Thoracic aorta (tissue), 2 donors: ENCODE measurements at regions not wholly inside any gene's neighbourhood (a gene's known extent, or its start where the extent isn't known, plus 50 kb on each side); places are given as distances from the start of the nearest gene placed in this dataset.

Experiments
- ATAC-seq: fragments of 150-250 bp; one replicate; pipeline ENCODE4 v1.8.0; 2017; ENCODE audit warnings: low read depth; ENCODE audit not compliant: insufficient number of reproducible peaks, low FRiP score
- DNase-seq: peaks from one replicate; pipeline ENCODE4 v3.0.0-alpha.2; 2020; ENCODE audit warnings: low spot score
- H3K27ac ChIP-seq, 2 donors: fragments of 200-600 bp; sonication (generic); 1 replicate in 1 of 2; 2 replicates in 1 of 2; pipeline ENCODE4 v1.5.1; 2016; ENCODE audit warnings: mild to moderate bottlenecking in 2 of 2, moderate library complexity in 2 of 2
- H3K27me3 ChIP-seq: fragments of 200-600 bp; sonication (generic); replicated peaks from 2 replicates; pipeline ENCODE4 v1.6.0; 2016; ENCODE audit warnings: mild to moderate bottlenecking; ENCODE audit not compliant: insufficient read depth
- H3K36me3 ChIP-seq: fragments of 200-600 bp; sonication (generic); one replicate; pipeline ENCODE4 v1.5.1; 2016
- H3K4me1 ChIP-seq, 2 donors: fragments of 200-600 bp; sonication (generic); 1 replicate in 1 of 2; 2 replicates in 1 of 2; pipeline versions ENCODE4 v1.5.1 to v1.6.0; 2016; ENCODE audit warnings: low read depth in 2 of 2, mild to moderate bottlenecking in 1 of 2; ENCODE audit not compliant: control insufficient read depth in 1 of 2
- H3K4me3 ChIP-seq: fragments of 200-600 bp; sonication (generic); 2 replicates; pipeline ENCODE4 v1.5.1; 2016; ENCODE audit warnings: mild to moderate bottlenecking
- H3K9me3 ChIP-seq: fragments of 200-600 bp; sonication (generic); 2 replicates; pipeline ENCODE4 v1.5.1; 2016
- CTCF ChIP-seq: fragments of 200-600 bp; sonication (generic); IDR thresholded peaks from one replicate; pipeline ENCODE4 v1.5.1; 2019; ENCODE audit warnings: antibody characterized with exemption

GRCh38 chr10:5297466-5297865 is 67.3 kb upstream of the UCN3 start:
- H3K9me3 ChIP-seq = no peaks in the 10 kb centered on the region
- ATAC-seq (no peak), DNase-seq (no peak)
- H3K27ac ChIP-seq = no peak overlapping the region
- H3K4me3 ChIP-seq = no peak overlapping the region
- no peaks in the 10 kb centered on the region for H3K27me3 ChIP-seq
- H3K36me3 ChIP-seq = no peaks in the 10 kb centered on the region
- H3K4me1 ChIP-seq = no peaks in the 10 kb centered on the region
- TF ChIP-seq CTCF = no peak

GRCh38 chr10:5297996-5298395 is 66.8 kb upstream of the UCN3 start:
- Histone ChIP-seq H3K27ac (no peak overlapping the region), H3K36me3 (no peaks in the 10 kb centered on the region), H3K4me3 (no peak overlapping the region), H3K9me3 (no peaks in the 10 kb centered on the region), H3K4me1 (no peaks in the 10 kb centered on the region), H3K27me3 (no peaks in the 10 kb centered on the region)
- ATAC-seq = no peak
- no peak for TF ChIP-seq CTCF
- DNase-seq = no peak

- Histone ChIP-seq H3K4me3 (no peak overlapping the region), H3K9me3 (no peaks in the 10 kb centered on the region), H3K36me3 (no peaks in the 10 kb centered on the region), H3K27me3 (no peaks in the 10 kb centered on the region), H3K4me1 (no peaks in the 10 kb centered on the region), H3K27ac (no peak overlapping the region)
- ATAC-seq (no peak), DNase-seq (no peak)
- TF ChIP-seq CTCF = no peak
Measured at GRCh38 chr10:5299950-5300349, 64.8 kb upstream of the UCN3 start.

GRCh38 chr10:5303504-5303903 is 61.3 kb upstream of the UCN3 start:
- no peaks in the 10 kb centered on the region for H3K36me3 ChIP-seq
- no peak for TF ChIP-seq CTCF
- H3K27me3 ChIP-seq = no peaks in the 10 kb centered on the region
- H3K4me3 ChIP-seq = no peak overlapping the region
- DNase-seq (no peak), ATAC-seq (no peak)
- no peaks in the 10 kb centered on the region for H3K9me3 ChIP-seq
- H3K4me1 ChIP-seq = no peaks in the 10 kb centered on the region
- no peak overlapping the region for H3K27ac ChIP-seq

GRCh38 chr10:5305374-5305773 is 59.4 kb upstream of the UCN3 start:
- TF ChIP-seq CTCF = peak; percentile 20
- Histone ChIP-seq H3K27ac (no peak overlapping the region), H3K9me3 (no peaks in the 10 kb centered on the region), H3K27me3 (no peaks in the 10 kb centered on the region), H3K36me3 (no peaks in the 10 kb centered on the region), H3K4me1 (no peaks in the 10 kb centered on the region), H3K4me3 (no peak overlapping the region)
- no peak for DNase-seq
- ATAC-seq = no peak
